VCaP (cell line): ENCODE measurements at regions not wholly inside any gene's neighbourhood (a gene's known extent, or its start where the extent isn't known, plus 50 kb on each side); places are given as distances from the start of the nearest gene placed in this dataset.

ENCODE experiments used
- H3K27ac ChIP-seq: fragments of 450-650 bp; 2 replicates; pipeline ENCODE4 v1.5.1; 2017
- CTCF ChIP-seq: fragments of 450-650 bp; conservative IDR thresholded peaks from 2 replicates; pipeline ENCODE4 v1.5.1; 2017; ENCODE audit warnings: mild to moderate bottlenecking, moderate library complexity

- TF ChIP-seq CTCF = no peak
- H3K27ac ChIP-seq = no peak overlapping the region
These were observed 137.3 kb upstream of the VGLL2 start for GRCh38 chr6:117128052-117128451.

GRCh38 chr6:117130125-117130524 is 135.2 kb upstream of the VGLL2 start:
- H3K27ac ChIP-seq = no peak overlapping the region
- TF ChIP-seq CTCF = no peak

- TF ChIP-seq CTCF = no peak
- no peak overlapping the region for H3K27ac ChIP-seq
These were observed 128.7 kb upstream of the VGLL2 start for GRCh38 chr6:117136702-117137101.

- no peak for TF ChIP-seq CTCF
- no peak overlapping the region for H3K27ac ChIP-seq
These were observed 127.6 kb upstream of the VGLL2 start for GRCh38 chr6:117137711-117138110.

GRCh38 chr6:117138425-117138824 is 126.9 kb upstream of the VGLL2 start:
- TF ChIP-seq CTCF = no peak
- H3K27ac ChIP-seq = no peak overlapping the region

GRCh38 chr6:117138920-117139319 is 126.4 kb upstream of the VGLL2 start:
- TF ChIP-seq CTCF = no peak
- H3K27ac ChIP-seq = no peak overlapping the region

- no peak overlapping the region for H3K27ac ChIP-seq
- TF ChIP-seq CTCF = no peak
These were observed 123.2 kb upstream of the VGLL2 start for GRCh38 chr6:117142142-117142541.

- no peak for TF ChIP-seq CTCF
- no peak overlapping the region for H3K27ac ChIP-seq
These were observed 122.4 kb upstream of the VGLL2 start for GRCh38 chr6:117142995-117143394.
